Stimulated activated CD8-positive, alpha-beta memory T cell treated with anti-CD3 and anti-CD28 coated beads, Interleukin-15, amount 100 ng/mL, for 24 hours (primary cell): ENCODE measurements at regions not wholly inside any gene's neighbourhood (a gene's known extent, or its start where the extent isn't known, plus 50 kb on each side); places are given as distances from the start of the nearest gene placed in this dataset.
"Not testable (repeated sequence)": the region's sequence is repeated elsewhere in the genome, so short reads cannot be mapped to it uniquely, and the experiment has no call there.

Source experiments
- DNase-seq: peaks from one replicate; pipeline ENCODE4 v3.0.0-alpha.2; 2020; ENCODE audit warnings: low read depth

DNA sequence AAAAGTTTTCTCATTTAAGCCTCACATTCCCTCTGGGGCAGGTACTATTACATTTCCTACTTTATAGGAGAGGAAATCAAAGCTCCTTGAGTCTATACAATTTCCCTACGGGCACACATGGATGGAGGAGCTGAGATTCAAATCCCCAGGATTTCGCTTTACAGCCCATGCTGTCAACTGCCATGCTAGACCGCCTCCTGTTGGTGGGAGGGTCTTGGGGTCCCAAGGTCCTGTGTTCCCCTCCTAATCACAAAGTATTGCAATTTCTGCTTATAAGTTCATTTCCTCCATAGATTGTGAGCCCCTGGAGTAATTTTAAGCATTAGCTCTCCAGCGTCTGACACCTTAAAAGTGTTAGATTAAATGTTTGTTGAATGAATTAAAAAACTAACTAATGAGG, 95.9 kb upstream of the SMARCA2 start:
- DNase-seq = no peak

DNA sequence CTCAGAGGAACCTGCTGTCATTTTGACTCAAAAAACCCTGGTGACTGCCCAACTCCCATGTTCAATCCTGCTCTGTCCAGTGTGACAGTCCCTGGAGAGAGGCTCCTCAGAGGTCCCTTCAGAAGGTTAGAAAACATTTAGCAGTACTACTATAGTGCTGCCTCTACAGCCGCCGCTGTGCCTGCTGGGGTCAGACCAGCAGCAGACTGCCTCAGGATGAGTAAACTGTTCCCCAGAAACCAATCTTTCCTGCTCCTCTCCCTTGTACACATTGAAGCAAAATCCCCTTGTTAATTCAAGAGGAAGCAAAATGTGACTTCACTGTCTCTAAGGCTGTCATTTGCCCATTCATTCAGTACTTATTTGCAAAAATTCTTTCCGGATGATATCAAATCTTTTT, 94.8 kb upstream of the SMARCA2 start:
- no peak for DNase-seq

DNA sequence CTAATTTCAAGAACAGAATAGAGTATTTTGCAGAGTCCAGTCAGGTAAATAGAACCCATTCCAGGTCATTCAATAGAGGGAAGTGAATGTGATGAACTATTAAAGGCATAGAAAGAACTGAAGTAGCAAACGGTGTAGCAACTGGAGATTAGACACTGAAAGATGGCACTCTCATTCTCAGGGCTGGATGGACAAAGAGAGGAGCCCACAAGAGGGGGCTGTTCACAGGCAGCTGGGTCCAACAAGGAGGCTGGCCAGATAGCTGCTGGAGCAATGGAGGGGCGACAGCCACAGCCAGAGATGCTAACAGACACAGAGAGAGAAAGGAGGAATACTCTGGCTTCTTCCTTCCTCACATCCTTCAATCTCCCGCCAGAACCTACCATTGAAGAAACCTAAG, 93.1 kb upstream of the SMARCA2 start:
- no peak for DNase-seq

DNA sequence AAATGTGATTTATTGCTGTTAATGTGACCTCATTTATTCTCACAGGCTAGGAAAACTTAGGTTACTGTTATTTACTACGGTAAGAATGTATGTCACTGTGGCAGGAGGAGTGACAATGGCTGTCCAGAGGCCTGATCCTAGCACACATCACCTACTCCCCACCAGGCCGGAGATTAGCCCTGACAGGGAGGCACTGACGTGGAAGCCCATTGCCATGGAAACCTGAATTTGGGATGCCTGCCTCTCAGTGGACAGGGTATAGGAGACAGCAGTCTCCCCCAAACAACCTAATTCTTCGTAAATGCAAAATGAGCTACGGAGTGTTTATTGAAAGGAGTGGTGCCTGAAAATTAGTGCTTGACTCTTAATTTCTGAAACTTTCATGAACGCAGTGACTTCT, 87.6 kb upstream of the SMARCA2 start:
- DNase-seq = no peak

DNA sequence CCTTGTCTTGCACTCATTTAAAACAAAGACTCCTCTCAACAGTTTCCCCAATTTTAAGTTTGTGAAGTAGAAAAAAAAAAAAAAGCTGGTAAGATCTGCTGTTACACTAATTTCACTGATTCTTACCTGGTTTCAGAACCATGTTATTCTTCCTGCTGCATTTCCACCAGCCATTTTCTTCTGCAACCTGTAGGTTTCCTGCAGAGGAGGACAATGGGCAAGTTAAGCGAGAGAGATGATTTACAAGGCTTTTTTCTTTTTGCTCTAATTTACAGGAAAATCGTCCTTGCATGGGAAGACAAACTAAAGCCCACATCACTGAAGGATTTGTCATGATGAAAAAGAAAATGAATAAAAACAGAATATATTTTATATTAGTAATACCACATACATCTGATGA, 86.0 kb upstream of the SMARCA2 start:
- DNase-seq = no peak

DNA sequence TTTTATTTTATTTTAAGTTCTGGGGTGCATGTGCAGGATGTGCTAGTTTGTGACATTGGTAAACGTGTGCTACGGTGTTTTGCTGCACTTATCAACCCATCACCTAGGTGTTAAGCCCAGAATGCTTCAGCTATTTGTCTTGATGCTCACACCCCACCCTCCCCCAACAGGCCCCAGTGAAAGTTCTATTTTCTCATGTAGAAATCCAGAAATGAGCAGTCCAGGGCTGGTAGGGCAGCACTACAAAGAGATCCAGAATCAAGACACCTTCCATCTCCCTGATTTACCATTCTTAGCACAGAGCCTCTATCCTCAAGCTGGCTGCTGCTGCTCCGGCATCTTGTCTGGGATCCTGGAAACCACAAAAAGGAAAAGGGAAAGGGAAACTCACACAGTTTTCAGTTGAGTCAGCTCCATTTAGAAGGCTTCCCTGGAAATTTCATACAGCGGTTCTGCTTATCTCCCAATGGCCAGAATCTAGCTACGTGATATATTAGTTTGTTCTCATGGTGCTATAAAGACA, 85.4 kb upstream of the SMARCA2 start:
- DNase-seq = no peak

DNA sequence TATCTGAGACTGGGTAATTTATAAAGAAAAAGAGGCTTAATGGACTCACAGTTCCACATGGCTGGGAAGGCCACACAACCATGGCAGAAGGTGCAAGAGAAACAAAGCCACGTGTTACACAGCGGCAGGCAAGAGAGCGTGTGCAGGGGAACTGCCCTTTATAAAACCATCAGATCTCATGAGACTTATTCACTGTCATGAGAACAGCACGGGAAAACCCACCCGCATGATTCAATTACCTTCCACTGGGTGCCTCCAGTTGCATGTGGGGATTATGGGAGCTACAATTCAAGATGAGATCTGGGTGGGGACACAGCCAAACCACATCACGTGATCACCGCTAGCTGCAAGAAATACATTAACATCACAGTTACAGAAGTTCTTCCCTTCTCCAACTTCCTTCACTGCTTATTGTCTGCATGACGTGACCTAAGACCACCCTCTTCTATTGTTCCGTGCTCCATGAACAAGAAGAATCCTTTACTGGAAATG, 84.9 kb upstream of the SMARCA2 start:
- not testable (repeated sequence) for DNase-seq

DNA sequence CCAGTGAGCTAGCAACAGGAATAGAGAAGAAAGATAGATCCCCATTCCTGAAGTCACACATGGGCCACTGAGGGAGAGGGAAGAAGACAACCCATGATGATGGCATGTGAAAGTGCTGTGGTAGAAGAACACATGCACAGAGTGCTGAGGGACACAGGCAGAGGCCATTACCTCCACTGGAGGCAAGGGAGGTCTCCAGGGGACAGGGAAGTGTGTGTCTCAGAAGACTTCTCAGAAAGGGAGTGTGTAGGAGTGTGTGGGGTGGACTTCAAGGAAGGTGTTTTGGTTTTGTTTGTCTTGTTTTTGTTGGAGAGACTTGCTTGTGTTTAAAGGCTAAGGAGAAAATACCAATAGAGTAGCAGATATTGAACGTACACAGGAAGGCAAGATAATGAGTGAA, 77.0 kb upstream of the SMARCA2 start:
- DNase-seq = no peak

DNA sequence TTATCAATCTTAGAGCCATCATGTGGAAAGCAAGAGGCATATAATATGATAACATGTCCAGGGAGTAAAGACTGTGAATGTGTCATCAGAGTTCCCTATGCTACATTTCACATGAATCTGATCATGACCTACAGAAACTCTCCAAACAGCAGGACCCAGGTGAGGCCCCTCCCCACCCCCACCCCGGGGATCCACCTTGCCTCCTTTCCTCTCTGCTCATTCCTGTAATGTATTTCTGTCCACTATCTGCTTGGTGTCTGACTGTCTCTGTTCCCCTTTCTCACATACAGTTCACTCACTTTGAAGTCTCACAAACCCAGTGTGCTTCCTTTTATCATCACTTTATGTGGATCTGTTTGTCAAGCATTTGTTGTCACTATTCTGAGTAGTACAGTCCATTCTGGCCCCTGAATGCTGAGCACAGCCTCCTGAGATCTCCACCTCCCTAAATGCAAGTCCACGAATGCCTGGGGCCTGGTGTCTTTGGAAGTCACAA, 76.4 kb upstream of the SMARCA2 start:
- DNase-seq = no peak

DNA sequence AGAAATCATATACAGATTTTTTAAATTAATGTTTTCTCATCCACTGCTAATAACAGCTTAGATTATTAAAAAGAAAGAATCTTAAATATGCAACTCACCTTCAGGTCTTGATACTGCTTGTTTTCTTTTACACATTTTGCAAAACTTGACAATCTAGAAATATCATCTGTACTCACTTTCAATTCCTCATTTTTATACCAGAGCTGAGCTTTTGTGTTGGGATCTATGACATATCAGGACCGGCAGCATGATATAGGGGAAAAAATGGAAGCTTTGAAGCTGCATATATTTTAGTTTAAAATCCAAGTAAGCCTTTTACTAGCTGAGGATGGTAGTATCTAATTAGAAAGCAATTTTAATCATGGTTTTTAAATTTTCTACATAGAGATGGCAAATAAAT, 75.7 kb upstream of the SMARCA2 start:
- no peak for DNase-seq

DNA sequence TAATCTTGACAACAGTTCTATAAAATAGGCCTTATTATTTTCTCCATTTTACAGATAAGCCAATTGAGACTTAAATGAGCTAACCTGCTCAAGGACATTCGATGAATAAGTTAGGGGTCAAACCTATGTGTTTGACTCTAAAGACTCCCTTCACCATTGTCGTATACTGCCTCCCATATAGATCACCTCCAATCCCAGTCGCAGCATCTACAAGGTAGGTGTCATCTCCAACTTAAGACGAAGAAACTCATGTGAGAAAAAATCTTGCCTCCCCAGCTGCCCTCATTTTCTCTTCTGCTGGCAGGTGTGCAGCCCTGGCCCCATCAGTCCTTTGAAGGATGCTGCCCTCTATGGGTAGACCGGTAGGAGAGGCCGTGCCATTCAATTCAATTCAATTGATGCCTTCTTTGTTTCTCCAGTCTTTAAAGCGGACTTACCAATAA, 75.2 kb upstream of the SMARCA2 start:
- no peak for DNase-seq

DNA sequence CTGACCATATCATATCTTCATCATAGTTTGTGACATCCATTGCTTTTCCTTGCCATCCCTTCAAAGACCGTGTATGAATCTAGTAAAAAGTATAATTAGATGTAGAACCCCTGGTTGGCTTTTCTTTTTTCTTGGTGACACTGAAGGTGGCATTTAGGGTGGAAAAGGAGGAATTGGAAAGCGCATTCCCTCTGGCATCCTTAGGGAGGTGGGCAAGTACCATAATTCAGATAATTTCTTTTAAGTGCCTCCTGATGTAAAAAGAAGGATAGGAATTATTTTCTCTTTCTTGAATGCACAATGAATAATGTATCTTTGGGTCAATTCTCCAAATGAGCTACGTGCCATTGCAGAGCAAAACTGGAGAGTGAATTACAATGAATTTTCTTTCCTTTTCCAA, 73.2 kb upstream of the SMARCA2 start:
- DNase-seq = no peak

DNA sequence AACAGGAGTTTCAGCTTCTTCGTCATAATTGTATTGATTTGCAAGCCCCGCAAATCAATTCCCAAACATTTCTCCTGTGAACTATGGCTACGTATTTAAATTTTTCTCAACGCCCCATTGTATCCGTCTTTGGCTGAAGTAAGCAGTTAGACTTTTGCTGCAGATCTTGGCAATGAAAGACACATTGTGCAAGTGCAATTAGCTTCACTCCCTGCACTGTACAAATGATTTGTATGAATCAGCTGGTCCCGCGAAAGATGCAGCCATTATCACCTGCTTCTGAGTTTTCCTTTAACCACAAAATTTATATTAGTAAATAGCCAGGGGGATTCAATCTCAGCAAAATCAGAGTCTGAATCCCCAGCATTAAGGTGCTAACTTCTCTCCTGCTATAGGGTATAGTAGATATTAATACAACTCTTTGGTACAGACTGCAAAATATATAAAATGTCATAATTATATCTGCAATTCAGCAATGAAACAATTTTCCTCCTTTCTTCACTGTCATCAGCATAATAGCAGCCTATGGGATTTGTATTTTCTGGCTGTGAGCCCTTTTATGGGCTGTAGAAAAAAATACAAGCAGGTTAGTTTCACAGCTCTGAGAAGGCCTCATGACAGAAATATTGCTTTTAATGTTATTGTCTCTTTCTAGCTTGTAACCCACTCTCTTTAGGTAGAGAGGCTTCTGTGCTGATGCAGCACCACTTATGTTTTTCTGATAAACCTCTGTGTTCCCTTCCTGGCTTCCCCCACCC, 68.4 kb upstream of the SMARCA2 start:
- DNase-seq = no peak

DNA sequence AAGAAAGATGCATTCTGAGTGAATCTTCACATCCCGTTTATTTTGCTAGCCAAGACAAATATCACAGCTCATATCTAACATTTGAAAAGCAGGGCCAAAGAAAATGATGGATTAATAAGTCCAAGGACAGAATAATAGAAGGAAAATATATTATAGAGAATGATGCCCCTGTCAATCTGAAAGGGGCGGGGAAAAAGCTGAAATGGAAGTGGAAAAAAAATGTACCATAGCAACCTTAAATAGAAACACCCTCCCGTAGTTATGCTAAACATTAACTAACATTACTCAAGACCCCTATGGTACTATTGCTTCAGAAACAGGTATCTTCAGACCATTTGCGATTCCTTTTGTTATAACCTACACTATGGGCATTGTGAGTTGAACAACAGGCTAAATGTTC, 67.7 kb upstream of the SMARCA2 start:
- no peak for DNase-seq

DNA sequence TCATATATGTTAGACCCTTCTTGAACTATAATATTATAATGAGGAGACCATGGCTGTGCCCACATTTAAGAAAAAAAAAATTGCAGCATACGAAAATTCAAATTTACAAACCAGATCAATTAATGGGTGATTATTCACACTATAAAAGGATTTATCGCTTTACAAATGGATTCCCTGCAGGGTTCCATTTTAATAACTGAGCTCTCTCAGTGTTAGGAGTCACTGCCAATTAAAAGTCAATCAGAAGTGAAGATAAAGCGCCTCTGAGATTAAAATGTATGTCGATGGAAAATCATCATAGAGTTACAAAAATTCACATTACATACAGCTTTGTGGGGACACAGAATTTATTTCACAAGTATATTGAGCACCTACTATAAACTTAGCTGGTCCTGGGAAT, 66.6 kb upstream of the SMARCA2 start:
- DNase-seq = no peak

DNA sequence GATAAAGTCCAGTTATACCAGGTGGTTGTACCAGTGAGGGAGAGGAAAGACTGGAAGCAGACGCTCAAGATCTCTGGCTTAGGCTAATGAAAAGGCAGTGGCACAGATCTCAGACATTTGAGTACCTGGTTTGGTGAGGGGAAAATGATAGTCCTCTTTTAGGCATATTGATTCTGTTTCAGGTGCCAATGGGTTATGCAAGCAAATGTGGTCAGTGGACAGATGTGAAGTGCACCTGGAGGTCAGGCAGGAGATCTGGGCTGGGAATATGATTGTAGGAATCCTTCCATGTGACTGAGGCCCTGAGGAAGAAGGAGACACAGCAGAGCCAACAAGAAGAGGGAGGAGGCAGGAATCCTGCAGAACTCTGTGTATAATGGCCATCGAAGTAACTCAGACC, 63.7 kb upstream of the SMARCA2 start:
- no peak for DNase-seq

DNA sequence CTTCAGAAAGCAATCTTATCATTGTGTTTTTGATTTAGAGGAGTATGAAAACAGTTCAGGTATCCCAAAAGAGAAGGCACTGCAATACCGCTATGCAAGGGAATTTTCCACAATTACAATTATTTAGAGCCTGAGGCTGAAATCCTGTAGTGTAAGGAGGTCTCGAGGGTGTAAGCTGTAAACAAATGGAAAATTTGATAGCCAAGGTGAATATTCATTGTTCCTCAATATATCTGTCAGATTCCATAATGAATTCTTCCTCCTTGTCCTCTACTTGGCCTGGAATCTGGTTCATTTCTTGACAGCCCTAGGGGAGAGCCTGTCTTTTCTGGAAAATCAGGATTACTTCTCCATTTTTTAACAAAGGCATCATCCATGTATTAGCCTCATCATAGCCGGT, 63.1 kb upstream of the SMARCA2 start:
- no peak for DNase-seq

DNA sequence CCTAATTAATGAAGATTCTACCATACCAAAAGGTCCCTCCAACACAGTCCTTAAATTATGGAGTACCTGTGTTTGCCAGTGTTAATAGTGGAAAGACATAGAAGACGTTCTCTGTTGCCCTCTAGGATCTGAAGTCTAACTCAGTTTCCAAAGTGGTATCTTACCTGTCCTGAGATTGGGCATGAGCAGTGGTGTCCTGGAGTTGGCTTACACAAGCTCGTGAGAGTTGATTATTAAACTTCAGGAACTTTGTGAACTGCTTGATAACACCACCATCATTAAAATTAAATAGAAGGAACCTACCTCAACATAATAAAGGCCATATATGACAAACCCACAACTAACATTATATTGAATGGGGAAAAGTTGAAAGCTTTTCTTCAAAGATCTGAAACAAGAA, 60.9 kb upstream of the SMARCA2 start:
- no peak for DNase-seq

DNA sequence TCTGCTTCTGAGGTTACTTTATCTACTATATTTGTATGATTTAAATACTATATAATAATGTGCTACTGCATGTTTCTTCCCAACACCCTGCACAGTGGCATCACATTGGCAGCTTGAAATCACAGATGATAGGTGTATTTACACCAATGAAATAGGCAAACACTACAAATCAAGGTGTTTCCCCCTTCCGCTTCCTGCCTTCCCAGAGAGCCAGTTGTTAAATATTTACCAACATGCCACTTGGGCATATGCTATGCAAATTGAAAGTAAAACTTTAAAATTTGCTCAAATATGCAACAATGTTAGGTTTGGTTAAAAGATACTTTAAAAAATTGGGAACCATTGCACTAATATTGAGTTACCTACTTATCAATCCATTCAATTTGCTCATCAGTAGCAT, 58.2 kb upstream of the SMARCA2 start:
- no peak for DNase-seq

DNA sequence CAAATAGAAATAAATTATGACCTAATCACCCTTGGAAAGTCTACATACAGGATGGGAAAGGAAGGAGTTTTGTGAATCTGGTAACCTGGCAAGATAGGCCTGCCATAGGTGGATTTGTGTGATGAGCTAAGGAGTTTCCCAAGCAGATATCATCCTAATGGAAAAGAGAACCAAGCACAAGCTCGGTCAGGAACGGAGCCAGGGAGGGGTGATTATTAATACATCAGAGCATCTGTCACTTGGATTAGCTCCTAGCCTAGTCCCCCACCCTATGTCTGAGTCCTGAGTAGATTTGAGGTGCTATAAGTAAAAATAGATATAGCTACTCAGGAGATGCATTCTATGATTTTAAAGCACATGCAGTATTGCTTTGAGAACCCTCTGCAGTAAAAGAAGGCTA, 57.3 kb upstream of the SMARCA2 start:
- no peak for DNase-seq

DNA sequence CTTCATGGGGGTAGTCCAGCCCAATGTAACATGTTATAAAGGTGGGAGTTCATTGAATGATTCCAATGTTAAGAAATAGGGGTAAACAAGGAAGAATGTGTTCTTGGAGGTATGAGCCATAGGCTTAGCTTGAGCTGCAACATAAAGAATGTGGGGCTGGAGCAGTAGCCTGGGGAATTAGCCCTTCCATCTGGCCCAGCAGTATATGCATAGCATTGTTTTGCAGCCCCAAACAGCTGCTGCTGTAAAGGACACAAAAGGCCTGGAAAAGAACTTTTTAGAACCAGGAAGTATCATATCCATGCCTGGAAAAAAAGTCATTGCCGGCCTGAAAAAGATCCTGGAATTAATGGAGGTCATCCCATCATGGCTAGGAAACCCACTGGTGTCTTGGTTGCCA, 55.8 kb upstream of the SMARCA2 start:
- no peak for DNase-seq

DNA sequence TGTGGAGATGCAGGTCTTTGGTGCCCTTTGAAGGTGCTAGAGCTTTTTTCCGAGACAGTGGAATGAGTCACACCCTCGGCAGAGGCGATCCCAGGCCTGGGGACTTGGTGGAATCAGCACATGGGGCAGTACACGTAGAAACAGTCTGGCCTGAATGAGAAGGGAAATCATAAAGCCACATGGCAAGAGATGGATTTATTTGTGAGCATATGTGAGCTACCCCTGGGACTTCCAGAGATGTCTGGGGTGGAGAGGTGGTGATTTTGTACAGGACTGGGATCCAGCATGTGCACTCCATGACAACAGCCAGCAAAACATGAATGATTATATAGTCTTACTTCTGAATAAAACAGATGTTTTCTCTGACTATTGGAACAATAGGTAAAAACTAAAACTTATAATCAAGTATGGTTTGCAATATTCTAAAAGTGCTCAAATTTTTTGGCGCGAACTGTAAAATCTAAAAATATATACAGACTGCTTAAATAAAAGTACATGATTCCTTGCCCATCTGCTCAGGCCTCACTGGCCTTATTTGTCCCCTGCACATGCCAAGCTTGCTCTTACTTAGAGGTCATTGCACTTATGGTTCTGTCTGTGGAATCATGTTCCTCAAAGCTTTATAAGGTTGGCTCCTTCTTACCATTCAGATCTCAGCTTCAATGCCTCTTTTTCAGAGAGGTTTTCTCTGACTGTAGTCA, 54.7 kb upstream of the SMARCA2 start:
- DNase-seq = no peak

DNA sequence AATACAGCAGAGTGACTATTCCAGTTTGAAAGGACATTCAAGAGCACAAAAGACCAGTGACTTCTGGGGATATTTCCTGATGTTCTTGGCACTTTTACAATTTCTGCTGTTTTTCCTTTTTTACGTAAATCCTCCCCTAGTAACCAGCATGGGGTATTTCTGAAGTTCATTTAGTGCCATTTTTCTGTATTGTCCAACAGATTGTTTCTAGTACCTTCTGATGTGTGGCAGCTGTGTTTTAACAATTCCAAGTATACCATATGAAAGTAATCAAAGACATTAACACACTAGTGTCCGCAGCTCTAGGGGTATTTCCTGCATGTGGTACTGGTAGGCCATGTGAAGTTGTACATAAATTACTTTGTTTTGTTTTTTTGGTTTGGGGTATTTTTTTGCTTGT, 53.0 kb upstream of the SMARCA2 start:
- no peak for DNase-seq
